ENCODE measurements at regions not wholly inside any gene's neighbourhood (a gene's known extent, or its start where the extent isn't known, plus 50 kb on each side); places are given as distances from the start of the nearest gene placed in this dataset.
A peak's percentile ranks its signal among the peaks of the same experiment; 100 is the strongest.
"Not testable (repeated sequence)": the region's sequence is repeated elsewhere in the genome, so short reads cannot be mapped to it uniquely, and the experiment has no call there.

DNA sequence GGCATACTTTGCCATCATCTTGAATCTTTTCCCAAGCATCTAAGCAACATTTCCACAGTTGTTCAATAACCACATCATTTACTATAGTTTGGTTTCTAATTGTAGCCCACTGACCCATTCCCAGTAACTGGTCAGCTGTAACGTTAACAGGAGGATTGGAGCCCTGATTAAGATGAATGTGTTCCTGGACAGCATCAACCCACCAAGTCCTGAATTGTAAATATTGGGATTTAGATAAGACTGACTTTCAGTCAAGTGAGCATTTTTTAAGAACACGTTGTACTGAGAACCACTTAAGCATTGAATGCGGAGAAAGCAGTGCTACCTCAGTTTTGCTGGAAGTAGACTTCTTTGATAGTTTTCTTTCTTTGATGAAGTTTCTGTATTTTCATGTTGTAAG lies 53.3 kb upstream of the ARL4D start:
- not testable (repeated sequence) for H3K4me3 ChIP-seq (replicated peaks; ENCODE audit: low read depth, low read length); DNase-seq (ENCODE audit: extremely low read depth, low read depth)

DNA sequence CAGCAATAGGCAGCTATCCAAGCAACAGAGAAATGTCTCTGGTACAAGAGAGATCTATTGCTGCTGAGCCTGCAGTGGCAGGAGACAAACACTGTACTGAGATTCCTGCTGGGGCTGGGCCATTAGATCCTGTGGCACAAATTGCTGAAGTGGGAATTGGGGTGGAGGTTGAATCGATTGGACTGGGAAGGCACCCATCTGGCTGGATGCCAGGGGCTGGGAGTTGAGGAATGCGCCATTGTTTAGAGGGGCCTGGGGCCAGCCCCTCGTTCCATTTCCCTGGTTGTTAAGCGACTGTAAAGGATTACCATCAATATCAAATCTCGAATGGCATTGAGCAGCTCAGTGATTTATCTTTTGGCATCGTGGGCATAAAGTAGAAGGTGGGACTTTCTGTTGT lies 54.1 kb upstream of the ARL4D start:
- TF ChIP-seq, protein P1, sequence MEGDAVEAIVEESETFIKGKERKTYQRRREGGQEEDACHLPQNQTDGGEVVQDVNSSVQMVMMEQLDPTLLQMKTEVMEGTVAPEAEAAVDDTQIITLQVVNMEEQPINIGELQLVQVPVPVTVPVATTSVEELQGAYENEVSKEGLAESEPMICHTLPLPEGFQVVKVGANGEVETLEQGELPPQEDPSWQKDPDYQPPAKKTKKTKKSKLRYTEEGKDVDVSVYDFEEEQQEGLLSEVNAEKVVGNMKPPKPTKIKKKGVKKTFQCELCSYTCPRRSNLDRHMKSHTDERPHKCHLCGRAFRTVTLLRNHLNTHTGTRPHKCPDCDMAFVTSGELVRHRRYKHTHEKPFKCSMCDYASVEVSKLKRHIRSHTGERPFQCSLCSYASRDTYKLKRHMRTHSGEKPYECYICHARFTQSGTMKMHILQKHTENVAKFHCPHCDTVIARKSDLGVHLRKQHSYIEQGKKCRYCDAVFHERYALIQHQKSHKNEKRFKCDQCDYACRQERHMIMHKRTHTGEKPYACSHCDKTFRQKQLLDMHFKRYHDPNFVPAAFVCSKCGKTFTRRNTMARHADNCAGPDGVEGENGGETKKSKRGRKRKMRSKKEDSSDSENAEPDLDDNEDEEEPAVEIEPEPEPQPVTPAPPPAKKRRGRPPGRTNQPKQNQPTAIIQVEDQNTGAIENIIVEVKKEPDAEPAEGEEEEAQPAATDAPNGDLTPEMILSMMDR (IDR thresholded peaks at IDR 0.05; ENCODE audit: low read depth, low read length, missing control alignments): no peak
- no peak overlapping the region for H3K4me3 ChIP-seq (replicated peaks; ENCODE audit: low read depth, low read length)
- DNase-seq (ENCODE audit: extremely low read depth, low read depth): no peak

DNA sequence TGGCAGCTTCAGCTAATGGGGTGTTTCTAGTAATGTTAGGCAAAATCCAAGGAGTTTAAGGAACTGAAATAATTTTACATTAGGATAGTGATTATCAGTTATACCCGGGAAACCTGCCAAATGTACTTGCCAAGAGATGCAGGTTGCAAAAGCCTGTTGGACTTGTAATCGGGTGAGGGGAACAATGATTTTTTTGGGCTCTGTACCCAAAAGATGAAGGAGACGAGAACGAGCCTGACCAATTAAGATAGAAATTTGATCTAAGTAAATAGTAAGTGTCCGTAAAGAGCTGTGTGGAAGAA lies 56.3 kb upstream of the ARL4D start:
- DNase-seq (ENCODE audit: extremely low read depth, low read depth): no peak
- no peak overlapping the region for H3K4me3 ChIP-seq (replicated peaks; ENCODE audit: low read depth, low read length)
- TF ChIP-seq, protein P1 (IDR thresholded peaks at IDR 0.05; ENCODE audit: low read depth, low read length, missing control alignments): no peak

DNA sequence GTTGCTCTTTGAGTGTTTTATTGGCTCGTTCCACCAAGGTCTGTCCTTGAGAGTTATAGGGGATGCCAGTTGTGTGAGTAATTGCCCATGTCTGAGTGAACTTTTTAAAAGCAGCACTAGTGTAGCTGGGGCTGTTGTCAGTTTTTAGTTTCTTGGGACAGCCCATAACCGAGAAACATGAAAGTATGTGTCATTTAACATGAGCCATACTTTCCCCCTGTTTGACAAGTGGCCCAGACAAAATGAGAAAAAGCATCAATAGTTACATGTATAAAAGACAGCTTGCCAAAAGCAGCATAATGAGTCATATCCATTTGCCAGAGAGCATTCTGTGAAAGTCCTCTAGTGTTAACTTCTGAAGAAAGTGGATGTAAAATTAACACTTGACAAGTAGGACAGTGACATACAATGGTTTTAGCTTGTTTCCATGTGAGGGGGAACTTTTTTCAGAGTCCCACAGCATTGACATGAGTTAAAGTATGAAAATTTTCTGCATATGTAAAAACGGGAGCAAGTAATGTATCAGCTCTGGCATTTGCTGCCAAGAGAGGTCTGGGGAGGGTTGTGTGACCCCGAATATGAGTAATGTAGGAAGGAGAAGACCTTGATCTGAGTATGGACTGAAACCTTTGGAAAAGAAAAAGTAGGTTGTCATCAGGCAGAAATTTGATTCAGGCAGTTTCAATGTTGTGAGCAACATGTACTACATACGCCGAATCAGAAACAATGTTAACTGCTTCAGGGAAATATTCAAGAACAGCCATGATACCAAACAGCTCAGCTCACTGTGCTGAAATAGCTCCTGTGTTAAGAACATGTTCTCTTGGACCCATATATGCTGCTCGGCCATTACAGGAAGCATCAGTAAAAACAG lies 56.8 kb upstream of the ARL4D start:
- H3K4me3 ChIP-seq (replicated peaks; ENCODE audit: low read depth, low read length): no peak overlapping the region
- no peak for DNase-seq (ENCODE audit: extremely low read depth, low read depth)
- TF ChIP-seq, protein P1 (IDR thresholded peaks at IDR 0.05; ENCODE audit: low read depth, low read length, missing control alignments): no peak

DNA sequence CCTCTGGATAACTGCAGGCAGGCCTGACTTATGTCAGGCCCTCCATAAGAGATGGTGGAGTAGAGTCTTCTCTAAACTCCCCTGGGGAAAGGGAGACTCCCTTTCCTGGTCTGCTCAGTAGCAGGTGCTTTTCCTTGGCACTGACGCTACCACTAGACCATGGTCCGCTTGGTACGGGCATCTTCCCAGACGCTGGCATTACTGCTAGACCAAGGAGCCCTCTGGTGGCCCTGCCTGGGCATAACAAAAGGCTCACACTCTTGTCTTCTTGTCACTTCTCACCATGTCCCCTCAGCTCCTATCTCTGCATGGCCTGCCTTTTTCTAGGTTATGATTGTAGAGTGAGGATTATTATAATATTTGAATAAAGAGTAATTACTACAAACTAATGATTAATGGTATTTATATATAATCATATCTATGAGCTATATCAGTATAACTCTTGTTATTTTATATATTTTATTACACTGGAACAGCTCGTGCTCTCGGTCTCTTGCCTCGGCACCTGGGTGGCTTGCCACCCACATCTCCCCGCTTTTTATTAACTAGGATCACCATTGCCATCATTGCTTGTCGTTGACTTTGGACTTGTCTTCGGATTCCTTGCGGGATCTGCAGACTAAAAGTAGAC lies 59.8 kb upstream of the ARL4D start:
- H3K4me3 ChIP-seq (replicated peaks; ENCODE audit: low read depth, low read length): no peak overlapping the region
- TF ChIP-seq, protein P1 (IDR thresholded peaks at IDR 0.05; ENCODE audit: low read depth, low read length, missing control alignments): peak; percentile 71
- no peak for DNase-seq (ENCODE audit: extremely low read depth, low read depth)

DNA sequence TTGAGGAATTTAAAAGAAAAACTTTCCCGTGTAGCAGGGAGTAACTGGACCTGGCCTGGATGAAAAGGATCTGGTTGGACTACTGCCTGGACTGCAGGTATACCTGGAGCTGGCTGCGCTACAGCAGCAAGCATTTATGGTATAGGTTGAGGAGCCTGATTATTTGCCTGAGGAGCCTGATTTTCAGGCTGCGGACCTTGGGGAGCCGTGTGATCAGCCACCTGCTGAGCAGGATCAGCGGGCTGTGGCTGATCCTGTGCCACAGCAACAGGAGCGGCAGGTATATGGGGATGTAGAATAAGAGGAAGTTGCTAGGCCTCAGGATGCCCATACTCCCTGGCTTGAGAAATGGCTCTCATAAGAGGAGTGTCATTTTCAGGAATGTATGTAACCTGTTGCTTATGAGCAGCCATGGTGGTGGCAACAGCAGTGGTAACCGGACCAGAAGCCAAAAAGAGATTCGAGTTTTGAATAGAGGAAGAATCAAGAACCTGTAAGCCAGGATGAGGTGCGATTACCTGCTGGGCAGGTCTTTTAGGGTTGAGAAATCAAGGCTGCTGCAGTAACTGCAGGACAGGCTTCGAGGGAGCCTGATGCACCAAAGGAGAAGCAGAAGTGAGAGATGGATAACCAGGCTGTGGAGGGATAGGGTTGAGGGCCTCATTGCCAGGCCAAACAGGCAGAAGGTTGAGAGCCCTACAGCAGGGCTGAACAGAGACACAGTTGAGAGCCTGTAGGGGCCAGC lies 60.9 kb upstream of the ARL4D start:
- TF ChIP-seq, protein P1 (IDR thresholded peaks at IDR 0.05; ENCODE audit: low read depth, low read length, missing control alignments): no peak
- no peak overlapping the region for H3K4me3 ChIP-seq (replicated peaks; ENCODE audit: low read depth, low read length)

More for the DNA sequence above, 60.9 kb upstream of the ARL4D start:
- DNase-seq (ENCODE audit: extremely low read depth, low read depth): no peak

Measured in HFF-Myc (cell line).